Retinal pigment epithelial cell (primary cell): ENCODE measurements at regions not wholly inside any gene's neighbourhood (a gene's known extent, or its start where the extent isn't known, plus 50 kb on each side); places are given as distances from the start of the nearest gene placed in this dataset.

Source experiments
- DNase-seq: peaks from one replicate; pipeline ENCODE4 v3.0.0-alpha.2; 2010; ENCODE audit warnings: low read depth
- H3K4me3 ChIP-seq: 2 replicates; pipeline ENCODE4 v1.5.1; 2011; ENCODE audit warnings: mild to moderate bottlenecking, low read length, control low read depth, moderate library complexity
- TF ChIP-seq, protein P1 (sequence below): conservative IDR thresholded peaks from 2 replicates; pipeline ENCODE4 v1.5.1; 2011; ENCODE audit warnings: low read depth, low read length, control low read depth, inconsistent platforms

DNA sequence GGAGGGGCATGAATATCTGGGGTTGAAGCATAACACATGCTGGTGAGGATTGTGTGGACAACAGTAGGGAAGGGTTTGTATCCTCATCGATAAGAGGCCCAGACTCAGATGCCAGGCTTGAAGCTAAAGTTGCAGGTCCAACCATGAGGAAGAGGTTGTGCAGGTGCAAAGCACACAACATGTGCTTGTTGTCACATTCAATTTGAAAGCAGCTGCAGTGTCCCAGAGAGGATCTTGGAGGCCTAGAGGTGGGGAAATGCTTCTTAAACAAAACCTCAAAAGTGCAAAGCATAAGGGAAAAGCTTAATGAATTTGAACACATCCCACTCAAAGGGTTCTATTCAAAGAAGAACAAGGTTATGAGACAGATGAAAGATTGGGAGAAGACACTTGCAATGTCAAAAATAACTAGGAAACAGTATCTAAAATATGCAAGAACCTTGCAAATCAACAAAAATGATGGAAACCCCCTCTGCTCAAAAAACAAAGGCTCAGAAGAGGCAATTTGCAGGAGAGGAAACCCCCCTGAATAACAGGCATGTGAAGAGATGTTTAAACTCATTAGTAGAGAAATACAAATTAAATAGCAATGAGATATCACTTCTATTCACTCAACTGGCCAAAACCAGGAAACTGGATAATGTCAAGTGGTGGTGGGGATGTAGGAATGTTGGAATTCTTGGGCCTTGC lies 187.1 kb downstream of the KATNAL1 start:
- TF ChIP-seq, protein P1, sequence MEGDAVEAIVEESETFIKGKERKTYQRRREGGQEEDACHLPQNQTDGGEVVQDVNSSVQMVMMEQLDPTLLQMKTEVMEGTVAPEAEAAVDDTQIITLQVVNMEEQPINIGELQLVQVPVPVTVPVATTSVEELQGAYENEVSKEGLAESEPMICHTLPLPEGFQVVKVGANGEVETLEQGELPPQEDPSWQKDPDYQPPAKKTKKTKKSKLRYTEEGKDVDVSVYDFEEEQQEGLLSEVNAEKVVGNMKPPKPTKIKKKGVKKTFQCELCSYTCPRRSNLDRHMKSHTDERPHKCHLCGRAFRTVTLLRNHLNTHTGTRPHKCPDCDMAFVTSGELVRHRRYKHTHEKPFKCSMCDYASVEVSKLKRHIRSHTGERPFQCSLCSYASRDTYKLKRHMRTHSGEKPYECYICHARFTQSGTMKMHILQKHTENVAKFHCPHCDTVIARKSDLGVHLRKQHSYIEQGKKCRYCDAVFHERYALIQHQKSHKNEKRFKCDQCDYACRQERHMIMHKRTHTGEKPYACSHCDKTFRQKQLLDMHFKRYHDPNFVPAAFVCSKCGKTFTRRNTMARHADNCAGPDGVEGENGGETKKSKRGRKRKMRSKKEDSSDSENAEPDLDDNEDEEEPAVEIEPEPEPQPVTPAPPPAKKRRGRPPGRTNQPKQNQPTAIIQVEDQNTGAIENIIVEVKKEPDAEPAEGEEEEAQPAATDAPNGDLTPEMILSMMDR = no peak
- H3K4me3 ChIP-seq = no peak overlapping the region
- DNase-seq = no peak

DNA sequence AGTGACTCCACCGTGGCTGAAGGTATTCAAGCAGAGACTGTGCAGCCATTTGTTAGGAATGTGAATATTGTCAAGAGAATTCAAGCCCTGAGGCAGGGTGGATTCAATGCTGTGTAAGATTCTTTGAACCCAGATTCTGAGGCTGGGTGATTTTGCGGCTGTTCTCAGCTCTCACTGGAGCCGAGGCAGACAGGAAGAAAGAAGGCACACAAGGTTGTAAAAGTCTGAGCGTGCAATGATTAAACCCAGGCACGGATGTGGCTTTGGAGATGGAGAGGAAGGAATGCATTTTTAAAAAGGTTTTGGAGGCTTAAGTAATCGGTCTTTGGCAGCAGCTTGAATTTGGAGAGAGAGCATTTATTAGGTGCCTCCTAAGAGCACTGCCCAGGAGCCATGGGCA lies 187.9 kb downstream of the KATNAL1 start:
- no peak for DNase-seq
- TF ChIP-seq, protein P1 = no peak

GRCh38 chr13:30116379-30116778 lies 191.0 kb downstream of the KATNAL1 start:
- TF ChIP-seq, protein P1 = no peak
- no peak for DNase-seq
- no peak overlapping the region for H3K4me3 ChIP-seq

More for the DNA sequence above, 187.9 kb downstream of the KATNAL1 start:
- no peak overlapping the region for H3K4me3 ChIP-seq

DNA sequence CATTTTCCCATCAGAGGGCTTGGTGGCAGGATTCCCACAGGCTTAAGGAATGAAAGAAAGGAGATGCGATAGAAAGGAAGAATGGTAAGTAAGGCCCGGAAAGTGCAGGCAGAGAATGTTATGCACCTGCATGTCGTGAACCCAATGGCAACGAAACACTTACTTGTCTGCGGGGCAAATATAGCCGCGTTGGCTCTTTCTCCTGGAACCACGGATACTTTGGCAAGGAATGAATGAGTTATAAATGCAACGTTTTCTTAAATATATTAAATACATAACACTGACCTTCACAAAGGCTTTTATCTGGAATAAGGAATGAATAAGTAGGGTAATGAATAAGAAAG lies 192.1 kb downstream of the KATNAL1 start:
- peak overlapping the region; percentile 58 for H3K4me3 ChIP-seq

GRCh38 chr13:30114571-30115256 lies 192.6 kb downstream of the KATNAL1 start:
- DNase-seq = peak; percentile 51
- H3K4me3 ChIP-seq = peak overlapping the region; percentile 58
- TF ChIP-seq, protein P1 = peak; percentile 91

More for the DNA sequence above, 192.1 kb downstream of the KATNAL1 start:
- TF ChIP-seq, protein P1 = no peak
- DNase-seq = no peak

DNA sequence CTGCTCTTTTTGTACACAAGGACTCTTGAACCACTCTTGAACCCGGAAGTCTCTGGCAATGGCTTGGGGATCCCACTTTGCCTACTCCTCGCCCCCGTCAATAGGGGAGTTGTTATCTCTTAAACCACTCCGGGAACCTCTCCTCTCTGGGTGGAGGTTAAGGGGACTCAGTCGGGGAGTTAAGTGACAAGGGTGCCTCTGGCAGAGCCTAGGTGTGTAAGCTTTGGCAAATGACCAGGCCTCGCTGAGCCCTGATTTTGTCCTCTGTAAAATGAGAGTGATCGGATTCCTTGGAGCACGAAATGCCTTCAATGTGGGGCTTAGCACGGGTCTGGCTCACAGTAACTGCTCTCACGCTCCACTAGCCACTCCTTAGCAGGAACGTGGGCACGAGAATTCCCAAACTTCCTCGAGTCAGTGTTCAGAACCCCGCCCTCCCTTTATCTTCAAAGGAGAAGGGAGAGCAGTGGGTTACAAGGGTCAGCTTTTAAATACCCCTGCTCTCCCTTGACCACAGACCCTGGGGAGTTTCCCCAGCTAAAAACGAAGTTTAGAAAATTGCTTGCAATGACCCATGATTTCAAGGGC lies 193.3 kb downstream of the KATNAL1 start:
- peak overlapping the region; percentile 37 for H3K4me3 ChIP-seq
- TF ChIP-seq, protein P1 = no peak
- DNase-seq = no peak
